GM23338 (cell line): ENCODE measurements at regions not wholly inside any gene's neighbourhood (a gene's known extent, or its start where the extent isn't known, plus 50 kb on each side); places are given as distances from the start of the nearest gene placed in this dataset.

Experiments used
- ATAC-seq: fragments of 200-7000 bp; cut with Tn5 transposase; 3 replicates; pipeline ENCODE4 v1.9.1; 2020
- DNase-seq: peaks from one replicate; pipeline ENCODE4 v3.0.0-alpha.2; 2015; ENCODE audit warnings: low spot score
- H2AFZ ChIP-seq: fragments of 200-600 bp; sonication (generic); 2 replicates; pipeline ENCODE4 v1.8.0; 2016; ENCODE audit warnings: antibody characterized with exemption, mild to moderate bottlenecking, moderate library complexity
- H3F3A ChIP-seq: fragments of 200-600 bp; sonication (generic); replicated peaks from 2 replicates; pipeline ENCODE4 v1.8.0; 2017; ENCODE audit warnings: antibody characterized with exemption, mixed run types, low read depth
- H3K27ac ChIP-seq: fragments of 200-600 bp; sonication (generic); 2 replicates; pipeline ENCODE4 v1.6.1; 2016; ENCODE audit warnings: low read depth
- H3K27me3 ChIP-seq: fragments of 200-600 bp; sonication (generic); 2 replicates; pipeline ENCODE4 v1.8.0; 2016; ENCODE audit warnings: mild to moderate bottlenecking, mixed run types, moderate library complexity; ENCODE audit not compliant: insufficient read depth
- H3K36me3 ChIP-seq: fragments of 200-600 bp; sonication (generic); 2 replicates; pipeline ENCODE4 v1.8.0; 2016; ENCODE audit warnings: mild to moderate bottlenecking; ENCODE audit not compliant: insufficient read depth
- H3K4me1 ChIP-seq: fragments of 200-600 bp; sonication (generic); 2 replicates; pipeline ENCODE4 v1.8.0; 2016; ENCODE audit warnings: mild to moderate bottlenecking, moderate library complexity; ENCODE audit not compliant: insufficient read depth
- H3K4me2 ChIP-seq: fragments of 200-600 bp; sonication (generic); 2 replicates; pipeline ENCODE4 v1.7.1; 2017; ENCODE audit warnings: mixed run types
- H3K4me3 ChIP-seq: fragments of 200-600 bp; sonication (generic); 2 replicates; pipeline ENCODE4 v1.6.1; 2016; ENCODE audit warnings: mixed run types
- H3K79me2 ChIP-seq: fragments of 200-600 bp; sonication (generic); replicated peaks from 2 replicates; pipeline ENCODE4 v1.8.0; 2017; ENCODE audit warnings: mild to moderate bottlenecking; ENCODE audit not compliant: insufficient read depth
- H3K9me2 ChIP-seq: fragments of 200-600 bp; sonication (generic); 2 replicates; pipeline ENCODE4 v1.8.0; 2017; ENCODE audit not compliant: insufficient read depth
- H4K20me1 ChIP-seq: fragments of 200-600 bp; sonication (generic); replicated peaks from 2 replicates; pipeline ENCODE4 v1.8.0; 2017; ENCODE audit warnings: mild to moderate bottlenecking; ENCODE audit not compliant: insufficient read depth
- H3K27ac Mint-ChIP-seq: 2 replicates; pipeline ENCODE4 v1.8.0; 2020; ENCODE audit warnings: inconsistent platforms, mild to moderate bottlenecking, moderate library complexity, mixed read lengths
- H3K27me3 Mint-ChIP-seq: 3 replicates; pipeline ENCODE4 v1.8.0; 2022; ENCODE audit warnings: low read depth, mild to moderate bottlenecking, moderate library complexity, mixed read lengths, inconsistent platforms; ENCODE audit not compliant: insufficient read depth, poor library complexity
- H3K36me3 Mint-ChIP-seq: 3 replicates; pipeline ENCODE4 v1.8.0; 2021; ENCODE audit warnings: low read depth, mild to moderate bottlenecking, inconsistent platforms, moderate library complexity, mixed read lengths
- H3K4me1 Mint-ChIP-seq: 3 replicates; pipeline ENCODE4 v1.8.0; 2020; ENCODE audit warnings: mild to moderate bottlenecking, inconsistent platforms, mixed read lengths
- H3K4me3 Mint-ChIP-seq: 3 replicates; pipeline ENCODE4 v1.8.0; 2021; ENCODE audit warnings: moderate library complexity, mild to moderate bottlenecking, inconsistent platforms, mixed read lengths
- H3K9me3 Mint-ChIP-seq: 3 replicates; pipeline ENCODE4 v1.8.0; 2020; ENCODE audit warnings: moderate library complexity, mild to moderate bottlenecking, inconsistent platforms, mixed read lengths
- EZH2 ChIP-seq: fragments of 200-600 bp; sonication (generic); IDR thresholded peaks from one replicate; pipeline ENCODE4 v1.8.0; 2017; ENCODE audit warnings: antibody characterized with exemption, mild to moderate bottlenecking, low read depth; ENCODE audit not compliant: unreplicated experiment
- EZH2phosphoT487 ChIP-seq: fragments of 200-600 bp; sonication (generic); IDR thresholded peaks from one replicate; pipeline ENCODE4 v1.8.1; 2018; ENCODE audit warnings: antibody characterized with exemption; ENCODE audit not compliant: unreplicated experiment
- POLR2AphosphoS5 ChIP-seq: IDR thresholded peaks from 2 replicates; pipeline ENCODE4 v1.6.1; 2016; ENCODE audit warnings: antibody characterized with exemption, low read depth
- ZNF114 ChIP-seq: fragments of 250-450 bp; sonication (Bioruptor Pico); IDR thresholded peaks from 2 replicates; pipeline ENCODE4 v1.5.0; 2020; ENCODE audit warnings: mild to moderate bottlenecking, moderate library complexity
- ZNF331 ChIP-seq: fragments of 250-450 bp; sonication (Bioruptor Pico); IDR thresholded peaks from 2 replicates; pipeline ENCODE4 v1.5.0; 2020; ENCODE audit warnings: low read depth, mild to moderate bottlenecking, moderate library complexity
- TF ChIP-seq, protein P1 (sequence below), 2 experiments: fragments of 200-600 bp in 1 of 2; sonication (generic) in 1 of 2; conservative IDR thresholded peaks; 2 replicates each; pipeline versions ENCODE4 v1.5.1 to v1.6.1; 2016 to 2017; ENCODE audit warnings: antibody characterized with exemption in 2 of 2, low read depth in 2 of 2, mild to moderate bottlenecking in 2 of 2, moderate library complexity in 1 of 2
- TF ChIP-seq, protein P2 (sequence below): fragments of 250-450 bp; sonication (Bioruptor Pico); IDR thresholded peaks from 2 replicates; pipeline ENCODE4 v1.5.0; 2020; ENCODE audit warnings: mild to moderate bottlenecking, moderate library complexity

DNA sequence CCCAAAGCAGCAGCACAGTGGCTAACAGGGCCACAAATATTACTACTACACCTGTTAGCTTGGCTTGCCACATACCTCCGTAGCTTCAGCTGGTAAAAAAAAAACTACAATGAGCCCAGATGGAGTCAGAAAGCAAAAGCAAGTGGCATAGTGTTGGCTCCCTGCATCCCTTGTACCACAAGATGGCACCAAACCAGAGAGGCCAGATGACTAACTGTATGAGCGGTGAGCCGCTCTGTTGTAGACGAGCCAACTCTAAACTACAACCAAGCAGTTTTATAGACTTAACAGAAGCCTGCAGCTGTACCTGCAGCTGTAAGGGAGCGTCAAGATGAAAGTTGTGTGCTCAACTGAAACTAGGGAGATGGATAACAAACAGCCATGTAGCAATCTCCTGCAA is 84.5 kb upstream of the MCHR2 start:
- no peaks in the 10 kb centered on the region for H3K27me3 Mint-ChIP-seq
- no peaks in the 10 kb centered on the region for H3K4me1 ChIP-seq
- H3K9me3 Mint-ChIP-seq, result no peaks in the 10 kb centered on the region; the same call in 2 of the 3 replicates
- no peak overlapping the region for H2AFZ ChIP-seq
- no peak overlapping the region for H3K27ac ChIP-seq
- no peaks in the 10 kb centered on the region for H3K9me2 ChIP-seq
- no peak for TF ChIP-seq EZH2
- TF ChIP-seq, protein P1, sequence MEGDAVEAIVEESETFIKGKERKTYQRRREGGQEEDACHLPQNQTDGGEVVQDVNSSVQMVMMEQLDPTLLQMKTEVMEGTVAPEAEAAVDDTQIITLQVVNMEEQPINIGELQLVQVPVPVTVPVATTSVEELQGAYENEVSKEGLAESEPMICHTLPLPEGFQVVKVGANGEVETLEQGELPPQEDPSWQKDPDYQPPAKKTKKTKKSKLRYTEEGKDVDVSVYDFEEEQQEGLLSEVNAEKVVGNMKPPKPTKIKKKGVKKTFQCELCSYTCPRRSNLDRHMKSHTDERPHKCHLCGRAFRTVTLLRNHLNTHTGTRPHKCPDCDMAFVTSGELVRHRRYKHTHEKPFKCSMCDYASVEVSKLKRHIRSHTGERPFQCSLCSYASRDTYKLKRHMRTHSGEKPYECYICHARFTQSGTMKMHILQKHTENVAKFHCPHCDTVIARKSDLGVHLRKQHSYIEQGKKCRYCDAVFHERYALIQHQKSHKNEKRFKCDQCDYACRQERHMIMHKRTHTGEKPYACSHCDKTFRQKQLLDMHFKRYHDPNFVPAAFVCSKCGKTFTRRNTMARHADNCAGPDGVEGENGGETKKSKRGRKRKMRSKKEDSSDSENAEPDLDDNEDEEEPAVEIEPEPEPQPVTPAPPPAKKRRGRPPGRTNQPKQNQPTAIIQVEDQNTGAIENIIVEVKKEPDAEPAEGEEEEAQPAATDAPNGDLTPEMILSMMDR (conservative IDR thresholded peaks at IDR 0.05; ENCODE audit: low read depth in 2 of 2), result peak; percentile 68 to 84
- H3K79me2 ChIP-seq, result no peaks in the 10 kb centered on the region
- no peaks in the 10 kb centered on the region for H3K36me3 ChIP-seq
- H3F3A ChIP-seq, result no peaks in the 10 kb centered on the region
- H3K4me3 Mint-ChIP-seq, result no peak overlapping the region
- no peaks in the 10 kb centered on the region for H3K36me3 Mint-ChIP-seq
- H3K4me2 ChIP-seq, result no peak overlapping the region
- no peaks in the 10 kb centered on the region for H3K4me1 Mint-ChIP-seq
- no peaks in the 10 kb centered on the region for H4K20me1 ChIP-seq
- DNase-seq (peak; percentile 83), ATAC-seq (peak; percentile 100)
- H3K4me3 ChIP-seq, result no peak overlapping the region
- no peaks in the 10 kb centered on the region for H3K27me3 ChIP-seq
- H3K27ac Mint-ChIP-seq, result no peak overlapping the region

DNA sequence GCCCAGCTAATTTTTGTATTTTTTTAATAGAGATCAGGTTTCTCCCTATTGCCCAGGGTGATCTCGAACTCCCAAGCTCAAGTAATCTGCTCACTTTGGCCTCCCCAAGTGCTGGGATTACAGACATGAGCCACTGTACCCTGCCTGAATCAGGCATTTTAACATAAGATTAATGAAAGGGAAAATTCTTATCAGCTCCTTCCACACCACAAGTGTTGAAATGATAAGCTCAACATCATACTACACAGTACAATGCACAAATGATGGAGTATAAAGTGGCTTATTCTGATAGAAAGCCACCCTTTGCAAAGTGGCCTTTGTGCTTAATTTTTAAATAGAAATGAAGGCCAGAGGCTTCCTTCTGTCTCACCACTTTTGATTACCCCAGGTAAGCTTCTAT is 71.3 kb upstream of the MCHR2 start:
- H3K27me3 Mint-ChIP-seq, result peaks cover 4% of the 10 kb centered on the region

More for the DNA sequence above, 71.3 kb upstream of the MCHR2 start:
- Histone ChIP-seq H3F3A (no peaks in the 10 kb centered on the region), H2AFZ (no peak overlapping the region), H3K9me2 (no peaks in the 10 kb centered on the region), H3K27ac (no peak overlapping the region), H3K4me3 (no peak overlapping the region), H3K4me2 (no peak overlapping the region), H4K20me1 (no peaks in the 10 kb centered on the region), H3K4me1 (no peaks in the 10 kb centered on the region), H3K36me3 (0 out of 2 replicates have a peak, but pooled peaks cover 6% of the 10 kb centered on the region), H3K79me2 (no peaks in the 10 kb centered on the region), H3K27me3 (no peaks in the 10 kb centered on the region)
- Mint-ChIP-seq H3K4me3 (no peak overlapping the region), H3K27ac (no peak overlapping the region), H3K9me3 (peaks cover 6% of the 10 kb centered on the region; the same call in 2 of the 3 replicates), H3K36me3 (no peaks in the 10 kb centered on the region; the same call in 2 of the 3 replicates), H3K4me1 (no peaks in the 10 kb centered on the region)
- DNase-seq, result no peak
- TF ChIP-seq EZH2phosphoT487 (no peak), ZNF331 (CRISPR knock-in tag) (no peak), ZNF114 (CRISPR knock-in tag) (no peak), EZH2 (no peak), POLR2AphosphoS5 (no peak)
- TF ChIP-seq, protein P2, sequence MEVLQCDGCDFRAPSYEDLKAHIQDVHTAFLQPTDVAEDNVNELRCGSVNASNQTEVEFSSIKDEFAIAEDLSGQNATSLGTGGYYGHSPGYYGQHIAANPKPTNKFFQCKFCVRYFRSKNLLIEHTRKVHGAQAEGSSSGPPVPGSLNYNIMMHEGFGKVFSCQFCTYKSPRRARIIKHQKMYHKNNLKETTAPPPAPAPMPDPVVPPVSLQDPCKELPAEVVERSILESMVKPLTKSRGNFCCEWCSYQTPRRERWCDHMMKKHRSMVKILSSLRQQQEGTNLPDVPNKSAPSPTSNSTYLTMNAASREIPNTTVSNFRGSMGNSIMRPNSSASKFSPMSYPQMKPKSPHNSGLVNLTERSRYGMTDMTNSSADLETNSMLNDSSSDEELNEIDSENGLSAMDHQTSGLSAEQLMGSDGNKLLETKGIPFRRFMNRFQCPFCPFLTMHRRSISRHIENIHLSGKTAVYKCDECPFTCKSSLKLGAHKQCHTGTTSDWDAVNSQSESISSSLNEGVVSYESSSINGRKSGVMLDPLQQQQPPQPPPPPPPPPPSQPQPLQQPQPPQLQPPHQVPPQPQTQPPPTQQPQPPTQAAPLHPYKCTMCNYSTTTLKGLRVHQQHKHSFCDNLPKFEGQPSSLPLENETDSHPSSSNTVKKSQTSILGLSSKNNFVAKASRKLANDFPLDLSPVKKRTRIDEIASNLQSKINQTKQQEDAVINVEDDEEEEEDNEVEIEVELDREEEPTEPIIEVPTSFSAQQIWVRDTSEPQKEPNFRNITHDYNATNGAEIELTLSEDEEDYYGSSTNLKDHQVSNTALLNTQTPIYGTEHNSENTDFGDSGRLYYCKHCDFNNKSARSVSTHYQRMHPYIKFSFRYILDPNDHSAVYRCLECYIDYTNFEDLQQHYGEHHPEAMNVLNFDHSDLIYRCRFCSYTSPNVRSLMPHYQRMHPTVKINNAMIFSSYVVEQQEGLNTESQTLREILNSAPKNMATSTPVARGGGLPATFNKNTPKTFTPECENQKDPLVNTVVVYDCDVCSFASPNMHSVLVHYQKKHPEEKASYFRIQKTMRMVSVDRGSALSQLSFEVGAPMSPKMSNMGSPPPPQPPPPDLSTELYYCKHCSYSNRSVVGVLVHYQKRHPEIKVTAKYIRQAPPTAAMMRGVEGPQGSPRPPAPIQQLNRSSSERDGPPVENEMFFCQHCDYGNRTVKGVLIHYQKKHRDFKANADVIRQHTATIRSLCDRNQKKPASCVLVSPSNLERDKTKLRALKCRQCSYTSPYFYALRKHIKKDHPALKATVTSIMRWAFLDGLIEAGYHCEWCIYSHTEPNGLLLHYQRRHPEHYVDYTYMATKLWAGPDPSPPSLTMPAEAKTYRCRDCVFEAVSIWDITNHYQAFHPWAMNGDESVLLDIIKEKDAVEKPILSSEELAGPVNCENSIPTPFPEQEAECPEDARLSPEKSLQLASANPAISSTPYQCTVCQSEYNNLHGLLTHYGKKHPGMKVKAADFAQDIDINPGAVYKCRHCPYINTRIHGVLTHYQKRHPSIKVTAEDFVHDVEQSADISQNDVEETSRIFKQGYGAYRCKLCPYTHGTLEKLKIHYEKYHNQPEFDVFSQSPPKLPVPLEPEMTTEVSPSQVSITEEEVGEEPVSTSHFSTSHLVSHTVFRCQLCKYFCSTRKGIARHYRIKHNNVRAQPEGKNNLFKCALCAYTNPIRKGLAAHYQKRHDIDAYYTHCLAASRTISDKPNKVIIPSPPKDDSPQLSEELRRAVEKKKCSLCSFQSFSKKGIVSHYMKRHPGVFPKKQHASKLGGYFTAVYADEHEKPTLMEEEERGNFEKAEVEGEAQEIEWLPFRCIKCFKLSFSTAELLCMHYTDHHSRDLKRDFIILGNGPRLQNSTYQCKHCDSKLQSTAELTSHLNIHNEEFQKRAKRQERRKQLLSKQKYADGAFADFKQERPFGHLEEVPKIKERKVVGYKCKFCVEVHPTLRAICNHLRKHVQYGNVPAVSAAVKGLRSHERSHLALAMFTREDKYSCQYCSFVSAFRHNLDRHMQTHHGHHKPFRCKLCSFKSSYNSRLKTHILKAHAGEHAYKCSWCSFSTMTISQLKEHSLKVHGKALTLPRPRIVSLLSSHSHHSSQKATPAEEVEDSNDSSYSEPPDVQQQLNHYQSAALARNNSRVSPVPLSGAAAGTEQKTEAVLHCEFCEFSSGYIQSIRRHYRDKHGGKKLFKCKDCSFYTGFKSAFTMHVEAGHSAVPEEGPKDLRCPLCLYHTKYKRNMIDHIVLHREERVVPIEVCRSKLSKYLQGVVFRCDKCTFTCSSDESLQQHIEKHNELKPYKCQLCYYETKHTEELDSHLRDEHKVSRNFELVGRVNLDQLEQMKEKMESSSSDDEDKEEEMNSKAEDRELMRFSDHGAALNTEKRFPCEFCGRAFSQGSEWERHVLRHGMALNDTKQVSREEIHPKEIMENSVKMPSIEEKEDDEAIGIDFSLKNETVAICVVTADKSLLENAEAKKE (CRISPR knock-in tag), result no peak
- TF ChIP-seq, protein P1 (conservative IDR thresholded peaks at IDR 0.05; ENCODE audit: low read depth in 2 of 2), result no peak
- no peak for ATAC-seq
